Urinary bladder (tissue), 3 donors: ENCODE measurements at regions not wholly inside any gene's neighbourhood (a gene's known extent, or its start where the extent isn't known, plus 50 kb on each side); places are given as distances from the start of the nearest gene placed in this dataset.

Source experiments
- DNase-seq: peaks from one replicate; pipeline ENCODE4 v3.0.0-alpha.2; 2015; ENCODE audit errors: extremely low spot score
- H3K27ac ChIP-seq: one replicate; pipeline ENCODE4 v1.5.1; 2013; ENCODE audit warnings: low read depth, mild to moderate bottlenecking, moderate library complexity
- H3K36me3 ChIP-seq: one replicate; pipeline ENCODE4 v1.6.1; 2013; ENCODE audit warnings: mild to moderate bottlenecking, moderate library complexity; ENCODE audit not compliant: insufficient read depth
- H3K4me1 ChIP-seq: one replicate; pipeline ENCODE4 v1.6.1; 2013; ENCODE audit warnings: mild to moderate bottlenecking, moderate library complexity; ENCODE audit not compliant: insufficient read depth
- H3K4me3 ChIP-seq: one replicate; pipeline ENCODE4 v1.5.1; 2013; ENCODE audit warnings: low read depth, low read length
- WGBS: extraction: QIAGEN DNeasy Blood & Tissue Kit; methylation state at CpG from one replicate; pipeline ENCODE4 v1.1.7; 2013; 5-methylcytosine and 5-hydroxymethylcytosine counted together
- donor health status: healthy with polysubstance abuse.
- donor health status: healthy.

- 67% methylated on average over 4 of the region's 4 CpGs for WGBS
- H3K4me1 ChIP-seq = no peaks in the 10 kb centered on the region
- no peak for DNase-seq
- no peak overlapping the region for H3K4me3 ChIP-seq
- H3K36me3 ChIP-seq = no peaks in the 10 kb centered on the region
- no peak overlapping the region for H3K27ac ChIP-seq
These were observed 150.4 kb upstream of the PCSK5 start for GRCh38 chr9:75739884-75740611.

- Histone ChIP-seq H3K27ac (no peak overlapping the region), H3K36me3 (no peaks in the 10 kb centered on the region), H3K4me3 (no peak overlapping the region), H3K4me1 (no peaks in the 10 kb centered on the region)
- 62% methylated on average over 1 of the region's 1 CpG for WGBS
- no peak for DNase-seq
These were observed 146.6 kb upstream of the PCSK5 start for GRCh38 chr9:75743855-75744254.

- Histone ChIP-seq H3K27ac (no peak overlapping the region), H3K4me3 (no peak overlapping the region), H3K4me1 (no peaks in the 10 kb centered on the region), H3K36me3 (no peaks in the 10 kb centered on the region)
- no peak for DNase-seq
- 83% methylated on average over 4 of the region's 4 CpGs for WGBS
These were observed 136.4 kb upstream of the PCSK5 start for GRCh38 chr9:75754080-75754479.

- DNase-seq = no peak
- 86% methylated on average over 2 of the region's 2 CpGs for WGBS
These were observed 115.3 kb upstream of the PCSK5 start for GRCh38 chr9:75775166-75775565.

GRCh38 chr9:75775966-75776691, 114.3 kb upstream of the PCSK5 start:
- no peak overlapping the region for H3K27ac ChIP-seq
- WGBS = 95% methylated on average over 1 of the region's 1 CpG
- DNase-seq = no peak
- no peaks in the 10 kb centered on the region for H3K4me1 ChIP-seq
- H3K36me3 ChIP-seq = no peaks in the 10 kb centered on the region
- H3K4me3 ChIP-seq = no peak overlapping the region

More at GRCh38 chr9:75775166-75775565, 115.3 kb upstream of the PCSK5 start:
- Histone ChIP-seq H3K36me3 (no peaks in the 10 kb centered on the region), H3K4me3 (no peak overlapping the region), H3K4me1 (no peaks in the 10 kb centered on the region), H3K27ac (no peak overlapping the region)

- DNase-seq = no peak
- H3K4me1 ChIP-seq = no peaks in the 10 kb centered on the region
- no peak overlapping the region for H3K27ac ChIP-seq
- 60% methylated on average over 1 of the region's 1 CpG for WGBS
- H3K36me3 ChIP-seq = no peaks in the 10 kb centered on the region
- no peak overlapping the region for H3K4me3 ChIP-seq
These were observed 110.3 kb upstream of the PCSK5 start for GRCh38 chr9:75780185-75780584.

GRCh38 chr9:75788006-75788634, 102.4 kb upstream of the PCSK5 start:
- Histone ChIP-seq H3K36me3 (no peaks in the 10 kb centered on the region), H3K4me1 (no peaks in the 10 kb centered on the region), H3K27ac (no peak overlapping the region), H3K4me3 (no peak overlapping the region)
- WGBS = 56% methylated on average over 3 of the region's 3 CpGs
- DNase-seq = no peak

GRCh38 chr9:75797085-75797580, 93.3 kb upstream of the PCSK5 start:
- Histone ChIP-seq H3K4me3 (no peak overlapping the region), H3K36me3 (no peaks in the 10 kb centered on the region), H3K4me1 (no peaks in the 10 kb centered on the region), H3K27ac (no peak overlapping the region)
- WGBS = 76% methylated on average over 2 of the region's 2 CpGs
- DNase-seq = no peak

- Histone ChIP-seq H3K27ac (no peak overlapping the region), H3K36me3 (no peaks in the 10 kb centered on the region), H3K4me3 (no peak overlapping the region), H3K4me1 (no peaks in the 10 kb centered on the region)
- no peak for DNase-seq
- 83% methylated on average over 1 of the region's 1 CpG for WGBS
These were observed 92.0 kb upstream of the PCSK5 start for GRCh38 chr9:75798505-75798904.

- no peak for DNase-seq
- Histone ChIP-seq H3K36me3 (no peaks in the 10 kb centered on the region), H3K4me3 (no peak overlapping the region), H3K4me1 (no peaks in the 10 kb centered on the region), H3K27ac (no peak overlapping the region)
These were observed 87.3 kb upstream of the PCSK5 start for GRCh38 chr9:75803130-75803529.

- Histone ChIP-seq H3K27ac (no peak overlapping the region), H3K4me3 (no peak overlapping the region), H3K36me3 (no peaks in the 10 kb centered on the region), H3K4me1 (no peaks in the 10 kb centered on the region)
- 84% methylated on average over 2 of the region's 2 CpGs for WGBS
- DNase-seq = no peak
These were observed 80.4 kb upstream of the PCSK5 start for GRCh38 chr9:75810063-75810462.

GRCh38 chr9:75811692-75812091, 78.8 kb upstream of the PCSK5 start:
- no peak for DNase-seq
- no peaks in the 10 kb centered on the region for H3K36me3 ChIP-seq
- H3K4me3 ChIP-seq = no peak overlapping the region
- H3K27ac ChIP-seq = no peak overlapping the region
- H3K4me1 ChIP-seq = no peaks in the 10 kb centered on the region

- no peaks in the 10 kb centered on the region for H3K36me3 ChIP-seq
- H3K27ac ChIP-seq = no peak overlapping the region
- no peak overlapping the region for H3K4me3 ChIP-seq
- DNase-seq = no peak
- no peaks in the 10 kb centered on the region for H3K4me1 ChIP-seq
- 82% methylated on average over 2 of the region's 2 CpGs for WGBS
These were observed 78.3 kb upstream of the PCSK5 start for GRCh38 chr9:75812141-75812540.

GRCh38 chr9:75814667-75815066, 75.8 kb upstream of the PCSK5 start:
- Histone ChIP-seq H3K27ac (no peak overlapping the region), H3K36me3 (no peaks in the 10 kb centered on the region), H3K4me3 (no peak overlapping the region), H3K4me1 (no peaks in the 10 kb centered on the region)
- DNase-seq = no peak
